ENCODE measurements at regions not wholly inside any gene's neighbourhood (a gene's known extent, or its start where the extent isn't known, plus 50 kb on each side); places are given as distances from the start of the nearest gene placed in this dataset.

- TF ChIP-seq SIN3A (IDR thresholded peaks at IDR 0.05; ENCODE audit: borderline replicate concordance, insufficient read depth, low read length) (no peak), FOXP2 (optimal IDR thresholded peaks at IDR 0.05; ENCODE audit: borderline replicate concordance, extremely low read depth, extremely low read length, insufficient read depth) (no peak), POLR2AphosphoS5 (IDR thresholded peaks at IDR 0.05; ENCODE audit: low read depth, low read length) (no peak), REST (IDR thresholded peaks at IDR 0.05; ENCODE audit: insufficient read depth in 1 of 2, low read depth in 2 of 2, low read length in 2 of 2) (no peak), TAF1 (IDR thresholded peaks at IDR 0.05; ENCODE audit: borderline replicate concordance, insufficient read depth, low read length) (no peak)
Observed at GRCh38 chr12:94789510-94790225, 139.3 kb upstream of the TMCC3 start.

- TF ChIP-seq POLR2AphosphoS5 (IDR thresholded peaks at IDR 0.05; ENCODE audit: low read depth, low read length) = no peak
- no peak for TF ChIP-seq TAF1 (IDR thresholded peaks at IDR 0.05; ENCODE audit: borderline replicate concordance, insufficient read depth, low read length)
- no peak for TF ChIP-seq REST (IDR thresholded peaks at IDR 0.05; ENCODE audit: insufficient read depth in 1 of 2, low read depth in 2 of 2, low read length in 2 of 2)
- no peak for TF ChIP-seq FOXP2 (optimal IDR thresholded peaks at IDR 0.05; ENCODE audit: borderline replicate concordance, extremely low read depth, extremely low read length, insufficient read depth)
Observed at GRCh38 chr12:94788298-94788697, 137.9 kb upstream of the TMCC3 start.

GRCh38 chr12:94786906-94787305 is 136.5 kb upstream of the TMCC3 start:
- no peak for TF ChIP-seq POLR2AphosphoS5 (IDR thresholded peaks at IDR 0.05; ENCODE audit: low read depth, low read length)
- no peak for TF ChIP-seq SIN3A (IDR thresholded peaks at IDR 0.05; ENCODE audit: borderline replicate concordance, insufficient read depth, low read length)
- no peak for TF ChIP-seq FOXP2 (optimal IDR thresholded peaks at IDR 0.05; ENCODE audit: borderline replicate concordance, extremely low read depth, extremely low read length, insufficient read depth)
- TF ChIP-seq TAF1 (IDR thresholded peaks at IDR 0.05; ENCODE audit: borderline replicate concordance, insufficient read depth, low read length) = no peak
- TF ChIP-seq REST (IDR thresholded peaks at IDR 0.05; ENCODE audit: insufficient read depth in 1 of 2, low read depth in 2 of 2, low read length in 2 of 2) = no peak

GRCh38 chr12:94783862-94784261 is 133.5 kb upstream of the TMCC3 start:
- no peak for TF ChIP-seq SIN3A (IDR thresholded peaks at IDR 0.05; ENCODE audit: borderline replicate concordance, insufficient read depth, low read length)
- no peak for TF ChIP-seq REST (IDR thresholded peaks at IDR 0.05; ENCODE audit: insufficient read depth in 1 of 2, low read depth in 2 of 2, low read length in 2 of 2)
- no peak for TF ChIP-seq POLR2AphosphoS5 (IDR thresholded peaks at IDR 0.05; ENCODE audit: low read depth, low read length)
- TF ChIP-seq TAF1 (IDR thresholded peaks at IDR 0.05; ENCODE audit: borderline replicate concordance, insufficient read depth, low read length) = no peak
- TF ChIP-seq FOXP2 (optimal IDR thresholded peaks at IDR 0.05; ENCODE audit: borderline replicate concordance, extremely low read depth, extremely low read length, insufficient read depth) = no peak

Measured in PFSK-1 (cell line).